ENCODE measurements at regions not wholly inside any gene's neighbourhood (a gene's known extent, or its start where the extent isn't known, plus 50 kb on each side); places are given as distances from the start of the nearest gene placed in this dataset.

DNA sequence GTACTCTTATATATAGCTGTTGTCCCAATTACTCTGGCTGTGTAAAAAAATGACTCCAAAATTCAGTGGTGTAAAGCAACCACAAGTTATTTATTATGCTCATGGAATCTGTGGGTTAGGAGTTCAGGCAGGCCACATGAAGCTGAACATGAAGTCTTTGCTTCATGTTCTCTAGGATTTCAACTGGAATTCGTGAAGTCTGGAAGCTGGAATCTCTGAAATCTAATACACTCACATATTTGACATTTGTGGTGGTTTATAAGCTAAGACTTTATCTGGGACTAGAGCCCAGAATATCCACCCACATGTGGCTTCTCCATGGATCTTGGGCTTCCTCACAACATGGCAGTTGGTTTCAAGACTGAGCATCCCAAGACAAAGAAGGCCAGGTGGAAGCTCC, 430.6 kb downstream of the MIAT start:
- no peaks in the 10 kb centered on the region for H3K36me3 ChIP-seq (ENCODE audit: insufficient read depth)
- WGBS: 37% methylated on average over 1 of the region's 1 CpG
- H3K4me1 ChIP-seq (ENCODE audit: insufficient read depth): no peaks in the 10 kb centered on the region
- no peak overlapping the region for H3K4me3 ChIP-seq (ENCODE audit: low read depth, low read length)
- no peak for DNase-seq (ENCODE audit: extremely low spot score)
- no peak overlapping the region for H3K27ac ChIP-seq (ENCODE audit: low read depth)

DNA sequence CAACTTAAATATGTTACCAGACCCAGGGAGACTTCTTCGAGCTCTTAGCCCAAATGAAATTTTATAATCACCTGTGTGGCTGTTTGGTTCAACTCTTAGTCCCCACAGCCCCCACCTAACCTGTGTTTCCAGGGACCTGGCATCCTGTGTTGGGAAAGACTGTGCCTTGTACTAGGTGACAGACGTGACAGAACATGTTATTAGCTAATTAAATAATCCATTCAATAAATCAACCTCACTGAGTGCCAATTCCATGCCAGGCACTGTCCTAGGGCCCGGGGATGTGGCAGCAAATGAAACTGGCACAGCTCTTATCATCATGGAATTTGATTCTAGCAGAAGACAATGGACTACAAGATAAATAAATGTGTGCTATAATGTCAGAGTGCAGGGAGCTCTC, 431.9 kb downstream of the MIAT start:
- WGBS: 58% methylated on average over 3 of the region's 3 CpGs
- H3K4me1 ChIP-seq (ENCODE audit: insufficient read depth): no peaks in the 10 kb centered on the region
- H3K27ac ChIP-seq (ENCODE audit: low read depth): no peak overlapping the region
- no peak overlapping the region for H3K4me3 ChIP-seq (ENCODE audit: low read depth, low read length)
- H3K36me3 ChIP-seq (ENCODE audit: insufficient read depth): no peaks in the 10 kb centered on the region
- DNase-seq (ENCODE audit: extremely low spot score): no peak

DNA sequence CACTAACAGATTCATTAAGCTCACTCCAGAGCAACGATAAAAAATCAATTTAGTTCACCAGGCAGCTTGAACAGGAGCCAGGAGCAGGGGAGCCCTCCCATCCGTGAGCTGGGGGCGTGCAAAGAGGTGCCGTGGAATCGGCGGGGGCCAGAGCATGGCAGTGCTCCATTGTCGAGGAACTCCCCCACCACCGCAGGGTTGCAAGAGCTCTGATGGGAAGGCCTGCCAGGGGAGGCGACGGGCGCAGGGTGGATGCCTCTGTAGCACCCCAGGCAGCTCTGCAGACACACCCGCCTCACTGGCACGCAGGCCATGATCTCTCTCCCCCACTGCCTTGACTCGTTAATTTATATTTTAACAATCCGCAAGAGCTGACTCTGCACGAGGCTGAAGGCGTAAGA, 433.2 kb downstream of the MIAT start:
- H3K4me1 ChIP-seq (ENCODE audit: insufficient read depth): no peaks in the 10 kb centered on the region
- no peak for DNase-seq (ENCODE audit: extremely low spot score)
- 80% methylated on average over 17 of the region's 17 CpGs for WGBS
- no peak overlapping the region for H3K4me3 ChIP-seq (ENCODE audit: low read depth, low read length)
- no peak overlapping the region for H3K27ac ChIP-seq (ENCODE audit: low read depth)
- no peaks in the 10 kb centered on the region for H3K36me3 ChIP-seq (ENCODE audit: insufficient read depth)

DNA sequence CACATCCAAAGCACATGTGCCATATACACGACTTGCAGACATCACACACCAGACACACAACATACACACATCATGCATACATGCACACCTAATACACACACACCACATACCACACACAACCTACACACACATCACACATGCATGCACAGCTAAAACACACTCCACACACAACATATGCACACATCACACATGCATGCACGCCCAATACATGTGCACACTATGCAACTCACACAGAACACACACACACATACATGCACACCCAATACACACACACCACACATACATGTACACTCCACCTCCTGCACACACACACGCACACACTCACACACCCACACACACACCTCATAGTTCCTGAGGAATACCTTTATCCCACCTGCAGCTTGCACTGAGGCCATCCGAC, 436.0 kb downstream of the MIAT start:
- no peak overlapping the region for H3K4me3 ChIP-seq (ENCODE audit: low read depth, low read length)
- no peaks in the 10 kb centered on the region for H3K36me3 ChIP-seq (ENCODE audit: insufficient read depth)
- 91% methylated on average over 4 of the region's 4 CpGs for WGBS
- H3K4me1 ChIP-seq (ENCODE audit: insufficient read depth): no peaks in the 10 kb centered on the region
- DNase-seq (ENCODE audit: extremely low spot score): no peak
- H3K27ac ChIP-seq (ENCODE audit: low read depth): no peak overlapping the region

DNA sequence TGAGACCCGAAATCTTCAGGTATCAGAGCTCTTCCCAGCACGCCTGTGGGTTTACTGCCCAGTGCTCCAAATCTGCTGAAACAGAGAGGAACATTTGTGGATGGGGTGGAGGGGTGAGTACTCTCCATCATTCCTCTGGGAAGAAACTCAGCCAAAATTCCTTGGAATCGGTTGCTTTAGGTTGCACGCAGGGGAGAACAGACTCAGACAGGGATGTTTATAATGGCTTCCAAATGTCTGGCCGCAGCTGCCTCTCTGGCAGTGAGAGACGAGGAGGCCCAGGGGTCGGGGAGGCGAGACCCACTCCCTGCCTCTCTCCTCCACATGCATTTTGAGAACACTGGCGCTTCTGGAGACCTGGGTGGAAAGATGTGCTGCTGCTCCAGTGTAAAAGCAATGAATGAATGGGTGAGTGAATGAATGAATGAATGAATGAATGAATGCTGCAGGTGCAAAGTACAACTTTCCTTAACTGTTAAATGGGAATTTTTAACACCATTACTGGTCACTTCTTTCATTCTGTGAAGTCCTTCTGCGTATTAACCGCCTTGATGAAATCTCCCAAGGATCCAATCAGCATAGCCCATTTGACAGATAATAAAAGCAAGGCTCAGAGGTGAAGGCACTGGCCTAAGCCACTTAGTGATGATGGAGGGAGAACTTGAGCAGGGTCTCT, 437.4 kb downstream of the MIAT start:
- no peak overlapping the region for H3K27ac ChIP-seq (ENCODE audit: low read depth)
- WGBS: 41% methylated on average over 11 of the region's 11 CpGs
- no peaks in the 10 kb centered on the region for H3K4me1 ChIP-seq (ENCODE audit: insufficient read depth)
- peak; percentile 80 for DNase-seq (ENCODE audit: extremely low spot score)
- no peaks in the 10 kb centered on the region for H3K36me3 ChIP-seq (ENCODE audit: insufficient read depth)
- H3K4me3 ChIP-seq (ENCODE audit: low read depth, low read length): no peak overlapping the region

DNA sequence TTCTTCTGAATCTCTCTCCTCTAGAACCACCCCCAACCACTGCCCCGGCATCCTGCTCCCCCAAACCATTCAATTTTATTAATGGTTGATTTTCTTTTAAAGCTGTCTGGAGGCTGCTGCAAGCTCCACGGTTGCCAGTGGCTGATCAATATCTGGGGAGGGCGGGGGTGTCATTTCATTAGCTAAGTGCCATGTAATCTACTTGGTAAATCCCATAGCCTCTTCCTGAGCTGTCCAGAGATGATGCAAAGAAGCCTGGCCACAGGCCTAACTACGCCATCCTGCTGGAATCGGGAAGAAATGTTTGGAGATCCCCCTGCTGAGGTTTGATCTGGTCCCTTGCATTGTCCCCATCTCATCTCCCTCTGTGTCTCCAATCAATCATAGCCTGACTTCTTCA, 440.1 kb downstream of the MIAT start:
- H3K4me3 ChIP-seq (ENCODE audit: low read depth, low read length): no peak overlapping the region
- no peaks in the 10 kb centered on the region for H3K4me1 ChIP-seq (ENCODE audit: insufficient read depth)
- 76% methylated on average over 5 of the region's 5 CpGs for WGBS
- no peaks in the 10 kb centered on the region for H3K36me3 ChIP-seq (ENCODE audit: insufficient read depth)
- no peak for DNase-seq (ENCODE audit: extremely low spot score)
- H3K27ac ChIP-seq (ENCODE audit: low read depth): no peak overlapping the region

DNA sequence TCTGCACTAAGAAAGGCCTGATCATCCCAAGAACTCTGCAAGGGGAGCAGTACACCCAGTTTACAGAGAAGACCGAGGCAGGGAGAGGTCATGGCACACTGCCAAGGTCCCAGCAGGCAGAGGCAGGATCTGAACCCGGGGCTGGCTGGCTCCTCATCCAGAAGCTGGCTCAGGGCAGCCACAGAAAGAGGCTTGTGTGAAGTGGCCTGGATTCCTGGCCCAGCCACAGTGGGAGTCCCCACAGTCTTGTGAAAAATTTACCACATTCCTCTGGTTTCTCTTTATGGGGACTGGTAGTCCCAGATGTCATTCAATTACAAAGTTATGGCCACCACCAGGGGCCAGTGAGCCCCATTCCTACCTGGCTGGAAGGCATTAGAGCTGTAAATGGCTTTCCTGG, 440.5 kb downstream of the MIAT start:
- WGBS: 58% methylated on average over 2 of the region's 2 CpGs
- Histone ChIP-seq H3K4me3 (ENCODE audit: low read depth, low read length) (no peak overlapping the region), H3K36me3 (ENCODE audit: insufficient read depth) (no peaks in the 10 kb centered on the region), H3K4me1 (ENCODE audit: insufficient read depth) (no peaks in the 10 kb centered on the region), H3K27ac (ENCODE audit: low read depth) (no peak overlapping the region)
- DNase-seq (ENCODE audit: extremely low spot score): no peak

DNA sequence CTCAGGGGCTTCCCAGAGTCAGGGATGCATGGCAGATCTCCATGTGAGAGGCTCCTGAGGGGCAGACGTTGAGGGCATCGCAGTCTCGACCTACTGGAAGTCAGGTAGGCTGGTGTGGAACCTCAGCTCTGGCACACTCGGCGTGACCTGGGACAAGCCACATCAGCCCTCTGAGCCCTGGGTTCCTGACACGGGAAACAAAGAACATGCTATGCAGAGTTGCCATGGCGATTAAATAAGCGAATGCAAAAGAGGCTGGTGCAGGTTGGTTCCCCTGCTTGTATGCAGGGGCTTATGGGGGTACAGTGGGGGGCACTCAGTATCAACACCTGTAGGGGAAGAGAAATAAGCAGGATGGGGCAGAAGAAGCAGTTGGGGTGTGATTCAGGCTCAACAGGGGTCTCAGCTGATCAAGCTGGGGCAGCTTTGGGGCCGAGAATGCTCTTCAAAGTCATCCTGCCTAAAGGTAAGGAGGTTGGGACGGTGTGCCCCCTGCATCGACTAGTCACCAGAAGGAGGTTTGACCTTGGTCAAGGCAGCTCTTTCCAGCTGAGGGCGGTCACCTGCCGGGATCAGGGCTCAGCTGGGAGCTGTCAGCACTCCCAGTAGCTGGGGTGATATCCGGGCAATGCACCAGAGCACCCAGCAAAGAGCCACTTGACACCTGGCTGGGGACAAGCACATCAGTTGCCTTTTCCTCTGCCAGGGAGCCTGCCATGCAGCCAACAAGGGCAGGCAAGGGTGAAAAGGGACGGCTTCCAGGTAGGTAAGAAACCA, 442.7 kb downstream of the MIAT start:
- Histone ChIP-seq H3K36me3 (ENCODE audit: insufficient read depth) (no peaks in the 10 kb centered on the region), H3K27ac (ENCODE audit: low read depth) (no peak overlapping the region), H3K4me3 (ENCODE audit: low read depth, low read length) (no peak overlapping the region), H3K4me1 (ENCODE audit: insufficient read depth) (no peaks in the 10 kb centered on the region)
- DNase-seq (ENCODE audit: extremely low spot score): no peak
- WGBS: 72% methylated on average over 15 of the region's 15 CpGs

DNA sequence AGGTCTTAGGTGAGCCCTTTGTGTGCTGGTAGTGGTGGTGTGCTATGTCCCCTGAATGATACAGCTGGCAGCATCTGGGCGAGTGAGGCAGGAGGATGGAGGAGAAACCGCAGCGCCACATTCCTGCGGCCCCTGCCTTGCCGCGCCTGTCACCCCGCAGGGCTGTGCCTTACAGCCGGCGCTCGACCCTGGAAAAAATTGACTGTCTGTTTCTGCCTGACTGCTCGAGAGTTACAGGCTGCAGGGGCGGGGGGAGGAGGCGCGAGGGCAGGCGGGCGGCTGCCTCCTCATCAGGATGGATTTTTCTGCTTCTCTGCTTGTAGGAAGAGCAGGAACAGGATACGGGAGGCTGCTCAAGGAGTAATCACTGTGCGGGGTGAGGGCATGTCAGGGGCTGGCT, 443.4 kb downstream of the MIAT start:
- no peak for DNase-seq (ENCODE audit: extremely low spot score)
- no peak overlapping the region for H3K4me3 ChIP-seq (ENCODE audit: low read depth, low read length)

DNA sequence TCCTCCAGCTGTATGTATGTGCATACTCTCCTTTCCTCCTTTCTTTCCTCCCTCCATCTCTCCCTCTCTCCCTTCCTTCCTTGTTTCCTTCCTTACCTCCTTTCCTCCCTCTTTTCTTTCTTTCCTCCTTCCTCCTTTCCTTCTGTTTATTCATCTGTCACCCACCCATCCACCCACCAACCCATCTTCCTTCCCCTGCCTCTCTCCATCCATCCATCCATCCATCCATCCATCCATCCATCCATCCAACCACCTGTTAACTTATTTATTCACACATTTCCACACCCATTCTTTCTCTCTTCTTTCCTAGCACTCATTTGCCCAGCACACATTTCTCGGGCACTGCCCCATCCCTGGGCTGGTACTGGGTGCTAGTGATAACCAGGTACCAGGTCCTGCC, 443.9 kb downstream of the MIAT start:
- Histone ChIP-seq H3K27ac (ENCODE audit: low read depth) (no peak overlapping the region), H3K36me3 (ENCODE audit: insufficient read depth) (no peaks in the 10 kb centered on the region), H3K4me1 (ENCODE audit: insufficient read depth) (no peaks in the 10 kb centered on the region), H3K4me3 (ENCODE audit: low read depth, low read length) (no peak overlapping the region)
- DNase-seq (ENCODE audit: extremely low spot score): no peak
- 87% methylated on average over 1 of the region's 1 CpG for WGBS

More for the DNA sequence above, 443.4 kb downstream of the MIAT start:
- H3K4me1 ChIP-seq (ENCODE audit: insufficient read depth): no peaks in the 10 kb centered on the region
- WGBS: 5% methylated on average over 18 of the region's 18 CpGs
- no peak overlapping the region for H3K27ac ChIP-seq (ENCODE audit: low read depth)
- H3K36me3 ChIP-seq (ENCODE audit: insufficient read depth): no peaks in the 10 kb centered on the region

DNA sequence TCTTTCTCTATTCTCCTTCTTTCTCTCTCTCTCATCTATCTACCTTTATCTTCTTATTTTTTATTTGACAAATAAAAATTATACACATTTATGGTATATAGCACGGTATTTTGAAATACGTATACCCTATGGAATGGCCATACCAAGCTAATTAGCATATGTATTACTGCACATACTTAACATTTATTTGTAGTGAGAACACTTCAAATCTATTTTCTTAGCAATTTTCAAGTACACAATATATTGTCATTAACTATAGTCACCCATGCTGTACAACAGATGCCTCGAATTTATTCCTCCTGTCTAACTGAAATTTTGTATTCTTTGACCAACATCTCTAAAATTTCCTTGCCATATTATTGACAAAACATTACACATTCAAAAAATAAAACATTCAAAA, 447.1 kb downstream of the MIAT start:
- Histone ChIP-seq H3K36me3 (ENCODE audit: insufficient read depth) (no peaks in the 10 kb centered on the region), H3K4me3 (ENCODE audit: low read depth, low read length) (no peak overlapping the region), H3K4me1 (ENCODE audit: insufficient read depth) (no peaks in the 10 kb centered on the region), H3K27ac (ENCODE audit: low read depth) (no peak overlapping the region)
- no peak for DNase-seq (ENCODE audit: extremely low spot score)
- 92% methylated on average over 3 of the region's 3 CpGs for WGBS

DNA sequence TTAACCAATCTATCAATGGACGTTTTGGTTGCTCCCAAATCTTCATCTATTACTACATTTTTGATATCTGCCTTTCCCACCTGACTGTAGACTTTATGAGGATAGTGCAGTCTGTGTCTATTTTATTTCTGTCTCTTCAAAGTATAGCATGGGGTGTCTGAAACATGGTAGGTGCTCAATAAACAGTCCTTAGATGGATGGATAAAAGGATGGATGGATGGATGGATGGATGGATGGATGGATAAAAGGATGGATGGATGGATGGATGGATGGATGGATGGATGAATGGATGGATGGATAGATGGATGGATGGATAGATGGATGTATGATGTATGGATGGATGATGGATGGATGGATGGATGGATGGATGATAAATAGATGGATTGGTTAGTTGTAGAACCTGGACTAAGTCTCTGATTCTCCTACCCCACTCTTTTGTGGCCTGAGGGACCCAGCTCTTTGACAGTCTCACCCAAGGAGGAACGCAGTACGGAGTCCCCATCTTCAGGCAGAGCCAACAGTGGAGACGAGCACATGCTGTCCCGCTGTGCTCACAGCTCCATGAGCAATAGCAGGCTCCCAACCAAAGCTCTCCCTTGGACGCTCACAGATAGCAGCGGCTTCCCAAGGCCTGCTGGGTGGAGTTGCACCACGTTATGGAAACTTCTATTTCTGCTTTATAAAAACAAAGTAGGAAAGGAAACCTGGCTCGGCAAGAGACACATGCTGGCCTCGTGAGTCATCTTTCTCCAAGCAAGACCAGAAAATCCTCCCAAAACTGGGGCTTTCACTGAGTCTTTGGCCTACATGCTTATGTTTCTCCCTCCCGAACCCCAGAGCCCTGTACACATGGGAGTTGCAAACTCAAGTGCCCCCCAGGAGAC, 448.0 kb downstream of the MIAT start:
- WGBS: 44% methylated on average over 11 of the region's 11 CpGs
- H3K4me1 ChIP-seq (ENCODE audit: insufficient read depth): no peaks in the 10 kb centered on the region
- no peak for DNase-seq (ENCODE audit: extremely low spot score)
- no peaks in the 10 kb centered on the region for H3K36me3 ChIP-seq (ENCODE audit: insufficient read depth)
- no peak overlapping the region for H3K4me3 ChIP-seq (ENCODE audit: low read depth, low read length)
- peak overlapping the region; percentile 35 for H3K27ac ChIP-seq (ENCODE audit: low read depth)

DNA sequence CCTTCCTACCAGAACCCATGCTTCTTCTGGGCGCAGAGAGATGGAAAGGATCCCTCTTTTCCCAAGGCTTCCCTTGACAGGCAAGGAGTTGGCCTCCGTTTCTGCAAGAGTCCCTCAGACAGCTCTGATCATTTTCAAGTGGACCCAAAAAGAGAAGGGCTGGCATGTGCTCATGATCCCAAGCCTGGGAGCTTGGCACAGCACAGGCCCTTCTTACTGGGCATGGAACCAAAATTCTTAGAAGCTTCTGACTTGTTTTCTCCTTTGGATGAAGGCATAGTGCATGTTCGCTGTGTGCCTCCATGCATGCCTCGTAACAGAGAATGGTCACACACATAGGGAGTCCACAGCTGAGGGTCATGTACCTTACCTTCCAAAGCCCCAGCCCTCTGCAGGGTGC, 449.6 kb downstream of the MIAT start:
- H3K36me3 ChIP-seq (ENCODE audit: insufficient read depth): no peaks in the 10 kb centered on the region
- WGBS: 90% methylated on average over 4 of the region's 4 CpGs
- H3K4me1 ChIP-seq (ENCODE audit: insufficient read depth): no peaks in the 10 kb centered on the region
- no peak overlapping the region for H3K27ac ChIP-seq (ENCODE audit: low read depth)
- no peak for DNase-seq (ENCODE audit: extremely low spot score)
- no peak overlapping the region for H3K4me3 ChIP-seq (ENCODE audit: low read depth, low read length)

DNA sequence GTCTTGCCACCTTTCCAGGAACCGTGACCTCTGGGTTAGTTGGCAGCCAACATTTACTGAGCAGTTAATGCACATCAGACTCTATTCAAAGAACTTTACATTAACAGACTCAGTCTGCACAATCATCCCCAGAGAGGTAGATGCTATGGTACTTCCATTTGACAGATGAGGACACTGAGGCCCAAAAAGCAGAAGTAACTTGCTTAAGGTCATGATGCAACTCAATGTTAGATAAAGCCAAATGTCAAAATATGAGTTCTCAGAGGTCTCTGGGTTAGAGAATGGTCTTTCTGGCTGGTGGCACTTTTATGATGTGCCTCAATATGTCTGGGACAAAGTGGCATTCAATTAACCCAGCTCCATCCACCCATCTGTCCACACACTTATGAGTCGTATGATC, 450.0 kb downstream of the MIAT start:
- Histone ChIP-seq H3K36me3 (ENCODE audit: insufficient read depth) (no peaks in the 10 kb centered on the region), H3K4me3 (ENCODE audit: low read depth, low read length) (no peak overlapping the region), H3K27ac (ENCODE audit: low read depth) (no peak overlapping the region), H3K4me1 (ENCODE audit: insufficient read depth) (no peaks in the 10 kb centered on the region)
- WGBS: 94% methylated on average over 2 of the region's 2 CpGs
- DNase-seq (ENCODE audit: extremely low spot score): no peak
